H1 (cell line): ENCODE measurements at regions not wholly inside any gene's neighbourhood (a gene's known extent, or its start where the extent isn't known, plus 50 kb on each side); places are given as distances from the start of the nearest gene placed in this dataset.

Source experiments
- CTCF ChIA-PET: fragments of 300-600 bp; sonication (Branson Sonifier 250); formaldehyde crosslinking; loops from one replicate; lab custom pipeline; 2021; ENCODE audit not compliant: partially characterized antibody; lab: Charles Lee
- POLR2A ChIA-PET: fragments of 300-600 bp; sonication (Branson Sonifier 250); formaldehyde crosslinking; loops from one replicate; lab custom pipeline; 2021; ENCODE audit warnings: inconsistent platforms; ENCODE audit not compliant: partially characterized antibody; lab: Charles Lee
- DNase-seq, 2 experiments: peaks; one replicate each; pipeline versions ENCODE4 v3.0.0 to v3.0.0-alpha.2; 2010 to 2022; ENCODE audit warnings: low spot score in 2 of 2, low read depth in 1 of 2, mixed read lengths in 1 of 2
- FAIRE-seq: peaks from 2 replicates; lab custom pipeline; 2011; peaks lifted over from hg19 to GRCh38; lab: Jason Lieb, UNC
- H2AFZ ChIP-seq: 2 replicates; pipeline ENCODE4 v1.8.1; 2012; ENCODE audit warnings: low read length, inconsistent platforms
- H2AK5ac ChIP-seq: 2 replicates; pipeline ENCODE4 v1.6.1; 2013; ENCODE audit warnings: low read depth, low read length
- H2BK120ac ChIP-seq: replicated peaks from 2 replicates; pipeline ENCODE3; 2013; ENCODE audit warnings: low read depth, low read length, inconsistent platforms
- H2BK12ac ChIP-seq: 2 replicates; pipeline ENCODE4 v1.6.1; 2013; ENCODE audit warnings: low read depth, low read length
- H2BK15ac ChIP-seq: 2 replicates; pipeline ENCODE4 v1.6.1; 2013; ENCODE audit warnings: low read length
- H2BK20ac ChIP-seq: 2 replicates; pipeline ENCODE4 v1.6.1; 2013; ENCODE audit warnings: low read length
- H2BK5ac ChIP-seq: 2 replicates; pipeline ENCODE4 v1.6.1; 2013; ENCODE audit warnings: low read depth, low read length
- H3K14ac ChIP-seq: 2 replicates; pipeline ENCODE4 v1.6.1; 2013; ENCODE audit warnings: inconsistent platforms; ENCODE audit not compliant: insufficient read length
- H3K18ac ChIP-seq: 2 replicates; pipeline ENCODE4 v1.6.1; 2013; ENCODE audit warnings: low read length; ENCODE audit errors: extremely low read depth
- H3K23ac ChIP-seq: 2 replicates; pipeline ENCODE4 v1.6.1; 2013; ENCODE audit warnings: inconsistent platforms; ENCODE audit not compliant: insufficient read length
- H3K23me2 ChIP-seq: 2 replicates; pipeline ENCODE4 v1.6.1; 2013; ENCODE audit warnings: low read depth, low read length
- H3K27ac ChIP-seq: 2 replicates; pipeline ENCODE4 v1.6.1; 2011; ENCODE audit warnings: low read depth, low read length, inconsistent platforms
- H3K27me3 ChIP-seq, 4 experiments: replicated peaks in 1 of 4; 1 replicate in 1 of 4; 2 replicates in 3 of 4; pipeline versions ENCODE4 v1.6.1 to v1.8.1; 2011 to 2013; ENCODE audit warnings: low read length in 3 of 4, mild to moderate bottlenecking in 3 of 4, inconsistent platforms in 2 of 4, mixed read lengths in 2 of 4, moderate library complexity in 1 of 4; ENCODE audit not compliant: control insufficient read depth in 3 of 4, insufficient read depth in 3 of 4; ENCODE audit errors: extremely low read depth in 1 of 4
- H3K36me3 ChIP-seq, 4 experiments: 2 replicates each; pipeline versions ENCODE4 v1.6.1 to v1.8.1; 2011 to 2013; ENCODE audit warnings: mild to moderate bottlenecking in 4 of 4, low read length in 3 of 4, moderate library complexity in 2 of 4, control low read depth in 1 of 4, inconsistent platforms in 1 of 4; ENCODE audit not compliant: insufficient read depth in 4 of 4, control insufficient read depth in 2 of 4
- H3K4ac ChIP-seq: replicated peaks from 2 replicates; pipeline ENCODE3; 2013; ENCODE audit warnings: low read length, low read depth, mixed read lengths, inconsistent platforms; ENCODE audit not compliant: insufficient read length
- H3K4me1 ChIP-seq, 4 experiments: replicated peaks in 1 of 4; 1 replicate in 1 of 4; 2 replicates in 3 of 4; pipeline versions ENCODE4 v1.6.1 to v1.8.1; 2011 to 2013; ENCODE audit warnings: low read length in 3 of 4, inconsistent platforms in 2 of 4, mixed read lengths in 1 of 4; ENCODE audit not compliant: insufficient read depth in 4 of 4, control insufficient read depth in 3 of 4
- H3K4me2 ChIP-seq, 2 experiments: 2 replicates each; pipeline versions ENCODE4 v1.6.1 to v1.8.1; 2011 to 2013; ENCODE audit warnings: low read depth in 2 of 2, low read length in 2 of 2, control low read depth in 1 of 2, inconsistent platforms in 1 of 2, mild to moderate bottlenecking in 1 of 2; ENCODE audit not compliant: insufficient read depth in 1 of 2
- H3K4me3 ChIP-seq, 4 experiments: fragments of 200-600, 300-600 bp in 1 of 4; sonication (generic), shearing (Covaris generic), sonication (Bioruptor Twin) in 1 of 4; 2 replicates each; pipeline versions ENCODE4 v1.5.1 to v1.8.1; 2011 to 2016; ENCODE audit warnings: low read length in 4 of 4, low read depth in 3 of 4, control low read depth in 2 of 4, inconsistent platforms in 2 of 4, mild to moderate bottlenecking in 2 of 4, mixed read lengths in 1 of 4, moderate library complexity in 1 of 4; ENCODE audit not compliant: insufficient read depth in 2 of 4; ENCODE audit errors: extremely low read depth in 1 of 4
- H3K56ac ChIP-seq: replicated peaks from 2 replicates; pipeline ENCODE3; 2013; ENCODE audit warnings: low read depth, mild to moderate bottlenecking, mixed read lengths, low read length, inconsistent platforms; ENCODE audit not compliant: insufficient read length
- H3K79me1 ChIP-seq: 2 replicates; pipeline ENCODE4 v1.6.1; 2013; ENCODE audit warnings: low read depth, low read length, control low read depth
- H3K79me2 ChIP-seq, 2 experiments: 2 replicates each; pipeline versions ENCODE4 v1.6.1 to v1.8.1; 2012 to 2013; ENCODE audit warnings: low read length in 2 of 2, mild to moderate bottlenecking in 2 of 2, inconsistent platforms in 1 of 2; ENCODE audit not compliant: insufficient read depth in 2 of 2, control insufficient read depth in 1 of 2
- H3K9ac ChIP-seq, 4 experiments: replicated peaks in 1 of 4; 1 replicate in 1 of 4; 2 replicates in 3 of 4; pipeline versions ENCODE4 v1.6.1 to v1.8.1; 2011 to 2013; ENCODE audit warnings: low read depth in 3 of 4, low read length in 3 of 4, control low read depth in 2 of 4, mild to moderate bottlenecking in 2 of 4, moderate library complexity in 2 of 4, inconsistent platforms in 1 of 4; ENCODE audit errors: extremely low read depth in 1 of 4
- H3K9me3 ChIP-seq, 2 experiments: 2 replicates each; pipeline versions ENCODE4 v1.6.1 to v1.8.1; 2012 to 2013; ENCODE audit warnings: mild to moderate bottlenecking in 2 of 2, moderate library complexity in 2 of 2, control low read depth in 1 of 2, inconsistent platforms in 1 of 2, low read depth in 1 of 2, low read length in 1 of 2, mixed read lengths in 1 of 2; ENCODE audit not compliant: insufficient read depth in 2 of 2
- H4K20me1 ChIP-seq, 2 experiments: replicated peaks in 1 of 2; 2 replicates each; pipeline versions ENCODE3 to v1.8.1; 2011 to 2013; ENCODE audit warnings: inconsistent platforms in 2 of 2, low read length in 2 of 2, mild to moderate bottlenecking in 1 of 2; ENCODE audit not compliant: insufficient read depth in 2 of 2, control insufficient read depth in 1 of 2
- H4K5ac ChIP-seq: 2 replicates; pipeline ENCODE4 v1.6.1; 2013; ENCODE audit warnings: low read length, low read depth, mixed read lengths, inconsistent platforms; ENCODE audit not compliant: insufficient read length
- H4K8ac ChIP-seq: 2 replicates; pipeline ENCODE4 v1.8.0; 2013; ENCODE audit warnings: mild to moderate bottlenecking, moderate library complexity, low read length, inconsistent platforms; ENCODE audit not compliant: insufficient read depth; ENCODE audit errors: extremely low read depth
- H4K91ac ChIP-seq: replicated peaks from 2 replicates; pipeline ENCODE3; 2013; ENCODE audit warnings: low read length, mixed read lengths, inconsistent platforms; ENCODE audit not compliant: insufficient read length
- CHD2 ChIP-seq: IDR thresholded peaks from 2 replicates; pipeline ENCODE4 v1.6.1; 2012; ENCODE audit warnings: low read length, improper control_type of control experiment
- EZH2 ChIP-seq: fragments of 200-600 bp; sonication (generic); IDR thresholded peaks from 2 replicates; pipeline ENCODE4 v1.7.1; 2012; ENCODE audit warnings: low read depth, mild to moderate bottlenecking, moderate library complexity, low read length, inconsistent platforms; ENCODE audit not compliant: severe bottlenecking
- HDAC6 ChIP-seq: IDR thresholded peaks from one replicate; pipeline ENCODE4 v1.7.1; 2012; ENCODE audit warnings: low read depth, mild to moderate bottlenecking, inconsistent platforms, low read length, moderate library complexity
- KDM4A ChIP-seq: IDR thresholded peaks from one replicate; pipeline ENCODE4 v1.7.1; 2012; ENCODE audit warnings: low read depth, mild to moderate bottlenecking, moderate library complexity, low read length, inconsistent platforms; ENCODE audit not compliant: severe bottlenecking
- MAFK ChIP-seq: IDR thresholded peaks from 2 replicates; pipeline ENCODE4 v1.6.1; 2012; ENCODE audit warnings: low read depth, mild to moderate bottlenecking, improper control_type of control experiment, low read length
- NANOG ChIP-seq: IDR thresholded peaks from 2 replicates; pipeline ENCODE4 v1.6.1; 2011; ENCODE audit warnings: low read length, low read depth, mild to moderate bottlenecking, inconsistent platforms; ENCODE audit not compliant: insufficient read depth, poor library complexity, severe bottlenecking
- RFX5 ChIP-seq: IDR thresholded peaks from 2 replicates; pipeline ENCODE4 v1.6.1; 2011; ENCODE audit warnings: low read depth, low read length, improper control_type of control experiment, borderline replicate concordance
- RXRA ChIP-seq: IDR thresholded peaks from 2 replicates; pipeline ENCODE4 v1.6.1; 2011; ENCODE audit warnings: low read depth, mild to moderate bottlenecking, low read length, moderate library complexity; ENCODE audit not compliant: insufficient read depth
- TBP ChIP-seq: IDR thresholded peaks from 2 replicates; pipeline ENCODE4 v1.6.1; 2011; ENCODE audit warnings: low read depth, low read length, improper control_type of control experiment
- TCF12 ChIP-seq: IDR thresholded peaks from 2 replicates; pipeline ENCODE4 v1.6.1; 2011; ENCODE audit warnings: low read depth, mild to moderate bottlenecking, low read length
- WGBS, 2 experiments: shearing (Covaris generic) in 1 of 2; methylation state at CpG; one replicate each; pipeline versions ENCODE4 v1.1.6 to v1.1.7; 2013 to 2015; ENCODE audit warnings: low lambda C conversion rate in 2 of 2, mixed read lengths in 2 of 2, inconsistent platforms in 1 of 2, low coverage in 1 of 2, missing lambda C conversion rate in 1 of 2; ENCODE audit not compliant: insufficient replicate concordance in 2 of 2, insufficient coverage in 1 of 2, insufficient read length in 1 of 2; ENCODE audit errors: extremely low coverage in 1 of 2, missing lambda C conversion rate in 1 of 2; 5-methylcytosine and 5-hydroxymethylcytosine counted together
- TF ChIP-seq, protein P1 (sequence below), 3 experiments: IDR thresholded peaks; 1 replicate in 2 of 3; 2 replicates in 1 of 3; pipeline versions ENCODE4 v1.5.1 to v1.6.1; 2011; ENCODE audit warnings: low read length in 3 of 3, mild to moderate bottlenecking in 3 of 3, inconsistent platforms in 2 of 3, low read depth in 1 of 3, moderate library complexity in 1 of 3; ENCODE audit not compliant: insufficient read depth in 1 of 3; ENCODE audit errors: control extremely low read depth in 1 of 3

DNA sequence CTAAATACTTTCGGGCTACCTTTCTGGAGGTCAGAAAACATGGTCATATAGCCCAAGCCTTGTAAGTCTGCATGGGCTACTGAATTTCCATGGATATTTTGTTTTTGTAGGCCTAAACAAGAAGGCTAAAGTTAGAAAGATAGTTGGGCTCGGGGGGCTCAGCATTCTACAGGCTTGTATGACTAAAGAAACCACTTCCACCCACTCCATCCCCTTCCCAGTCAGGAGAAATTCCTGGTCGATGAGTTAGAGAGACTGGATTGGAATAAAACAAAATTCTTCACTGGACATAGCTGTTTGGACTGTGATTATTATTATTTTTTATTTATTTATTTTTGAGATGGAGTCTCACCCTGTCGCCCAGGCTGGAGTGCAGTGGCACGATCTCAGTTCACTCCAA lies 539.4 kb upstream of the TNP1 start:
- H2BK12ac ChIP-seq: no peak overlapping the region
- no peak overlapping the region for H4K5ac ChIP-seq
- H4K91ac ChIP-seq: no peak overlapping the region
- H2BK20ac ChIP-seq: no peak overlapping the region
- H3K79me1 ChIP-seq: no peaks in the 10 kb centered on the region
- H2BK15ac ChIP-seq: no peak overlapping the region
- no peaks in the 10 kb centered on the region for H4K20me1 ChIP-seq
- H2BK5ac ChIP-seq: no peak overlapping the region
- H3K9me3 ChIP-seq: no peaks in the 10 kb centered on the region
- TF ChIP-seq MAFK (no peak), KDM4A (no peak), EZH2 (no peak), TBP (no peak), CHD2 (no peak), NANOG (no peak), RFX5 (no peak), TCF12 (no peak), HDAC6 (no peak), RXRA (no peak)
- TF ChIP-seq, protein P1, sequence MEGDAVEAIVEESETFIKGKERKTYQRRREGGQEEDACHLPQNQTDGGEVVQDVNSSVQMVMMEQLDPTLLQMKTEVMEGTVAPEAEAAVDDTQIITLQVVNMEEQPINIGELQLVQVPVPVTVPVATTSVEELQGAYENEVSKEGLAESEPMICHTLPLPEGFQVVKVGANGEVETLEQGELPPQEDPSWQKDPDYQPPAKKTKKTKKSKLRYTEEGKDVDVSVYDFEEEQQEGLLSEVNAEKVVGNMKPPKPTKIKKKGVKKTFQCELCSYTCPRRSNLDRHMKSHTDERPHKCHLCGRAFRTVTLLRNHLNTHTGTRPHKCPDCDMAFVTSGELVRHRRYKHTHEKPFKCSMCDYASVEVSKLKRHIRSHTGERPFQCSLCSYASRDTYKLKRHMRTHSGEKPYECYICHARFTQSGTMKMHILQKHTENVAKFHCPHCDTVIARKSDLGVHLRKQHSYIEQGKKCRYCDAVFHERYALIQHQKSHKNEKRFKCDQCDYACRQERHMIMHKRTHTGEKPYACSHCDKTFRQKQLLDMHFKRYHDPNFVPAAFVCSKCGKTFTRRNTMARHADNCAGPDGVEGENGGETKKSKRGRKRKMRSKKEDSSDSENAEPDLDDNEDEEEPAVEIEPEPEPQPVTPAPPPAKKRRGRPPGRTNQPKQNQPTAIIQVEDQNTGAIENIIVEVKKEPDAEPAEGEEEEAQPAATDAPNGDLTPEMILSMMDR (IDR thresholded peaks at IDR 0.05; ENCODE audit: control extremely low read depth in 1 of 3, insufficient read depth in 1 of 3, low read depth in 1 of 3, low read length in 3 of 3): no peak
- H2AK5ac ChIP-seq: no peak overlapping the region
- H2BK120ac ChIP-seq: no peak overlapping the region
- no peaks in the 10 kb centered on the region for H3K23me2 ChIP-seq
- CTCF ChIA-PET: interaction anchor here (0.6 kb wide), 1 partner anchor 395 kb away, joined by 3 read pairs; no protein-coding TSS in a partner anchor
- POLR2A ChIA-PET: no interaction called here
- peaks cover 0 to 3% (median 0%) of the 10 kb centered on the region in 4 experiments; a peak in 1 of 7 replicates for H3K4me1 ChIP-seq
- H3K4ac ChIP-seq: no peak overlapping the region
- H3K9ac ChIP-seq: no peak overlapping the region
- H3K56ac ChIP-seq: no peak overlapping the region
- H4K8ac ChIP-seq: no peak overlapping the region
- no peaks in the 10 kb centered on the region for H3K27me3 ChIP-seq
- FAIRE-seq: no peak
- WGBS, 2 experiments: 90% methylated on average over 5 of the region's 5 CpGs; no CpG with 5 or more reads in 1 of the 2 experiments
- no peak for DNase-seq
- H2AFZ ChIP-seq: no peak overlapping the region
- no peak overlapping the region for H3K23ac ChIP-seq
- H3K18ac ChIP-seq: no peak overlapping the region
- no peak overlapping the region for H3K27ac ChIP-seq
- H3K14ac ChIP-seq: no peak overlapping the region
- H3K4me3 ChIP-seq: no peak overlapping the region
- H3K4me2 ChIP-seq: no peak overlapping the region
- H3K79me2 ChIP-seq: no peaks in the 10 kb centered on the region
- no peaks in the 10 kb centered on the region for H3K36me3 ChIP-seq
